Tibial artery (tissue), 4 donors: ENCODE measurements at regions not wholly inside any gene's neighbourhood (a gene's known extent, or its start where the extent isn't known, plus 50 kb on each side); places are given as distances from the start of the nearest gene placed in this dataset.

Source experiments
- DNase-seq, 2 donors: peaks; one replicate each; pipeline ENCODE4 v3.0.0-alpha.2; 2019
- H3K27ac ChIP-seq, 2 donors: fragments of 200-600 bp; sonication (generic) in 1 of 2; 1 replicate in 1 of 2; 2 replicates in 1 of 2; pipeline ENCODE4 v1.5.1; 2018 to 2019; ENCODE audit warnings: mild to moderate bottlenecking in 1 of 2
- H3K27me3 ChIP-seq, 2 donors: fragments of 200-600 bp; sonication (generic) in 1 of 2; one replicate each; pipeline versions ENCODE4 v1.5.1 to v1.6.0; 2016 to 2019
- H3K36me3 ChIP-seq, 3 donors: fragments of 200-600 bp; sonication (generic) in 2 of 3; one replicate each; pipeline ENCODE4 v1.5.1; 2016 to 2019; ENCODE audit warnings: mild to moderate bottlenecking in 2 of 3
- H3K4me1 ChIP-seq, 4 donors: fragments of 200-600 bp; sonication (generic) in 2 of 4; 1 replicate in 3 of 4; 2 replicates in 1 of 4; pipeline ENCODE4 v1.5.1; 2016 to 2019
- H3K4me3 ChIP-seq, 2 donors: fragments of 200-600 bp; sonication (generic) in 1 of 2; 1 replicate in 1 of 2; 2 replicates in 1 of 2; pipeline ENCODE4 v1.5.1; 2018 to 2019; ENCODE audit warnings: mild to moderate bottlenecking in 2 of 2
- H3K9me3 ChIP-seq, 3 donors: fragments of 200-600 bp; sonication (generic) in 1 of 3; one replicate each; pipeline ENCODE4 v1.5.1; 2016 to 2019
- intact Hi-C: fragments of 100-400 bp; cut with DNase I; formaldehyde crosslinking; loops from one replicate; pipeline ENCODE4 v1.15.0; 2023; ENCODE audit warnings: low total_unique reads
- TF ChIP-seq, protein P1 (sequence below), 2 experiments: fragments of 200-600 bp in 1 of 2; fragments of 450-650 bp in 1 of 2; IDR thresholded peaks; one replicate each; pipeline ENCODE4 v1.5.1; 2017 to 2019; ENCODE audit warnings: antibody characterized with exemption in 2 of 2, mild to moderate bottlenecking in 1 of 2, moderate library complexity in 1 of 2

DNA sequence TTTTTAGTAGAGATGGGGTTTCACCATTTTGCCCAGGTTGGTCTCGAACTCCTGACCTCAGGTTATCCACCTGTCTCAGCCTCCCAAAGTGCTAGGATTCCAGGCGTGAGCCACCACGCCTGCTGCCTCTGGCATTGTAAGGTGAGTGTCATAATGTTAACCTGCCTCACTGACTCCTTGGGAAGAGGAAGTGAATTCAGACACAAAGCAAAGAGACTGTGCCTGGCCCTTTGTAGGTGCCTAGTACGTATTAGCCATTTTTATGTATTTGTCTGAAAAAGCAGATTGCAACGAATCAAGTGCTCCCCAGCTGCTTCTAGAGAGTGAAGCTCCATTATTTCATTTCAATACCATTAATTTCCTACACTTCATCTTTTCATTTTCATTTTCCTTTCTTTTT, 260.5 kb downstream of the SAMD5 start:
- no peaks in the 10 kb centered on the region for H3K27me3 ChIP-seq
- intact Hi-C loops: no loop called here
- no peak overlapping the region for H3K27ac ChIP-seq
- DNase-seq: no peak
- no peaks in the 10 kb centered on the region for H3K4me1 ChIP-seq
- H3K4me3 ChIP-seq: no peak overlapping the region
- TF ChIP-seq, protein P1, sequence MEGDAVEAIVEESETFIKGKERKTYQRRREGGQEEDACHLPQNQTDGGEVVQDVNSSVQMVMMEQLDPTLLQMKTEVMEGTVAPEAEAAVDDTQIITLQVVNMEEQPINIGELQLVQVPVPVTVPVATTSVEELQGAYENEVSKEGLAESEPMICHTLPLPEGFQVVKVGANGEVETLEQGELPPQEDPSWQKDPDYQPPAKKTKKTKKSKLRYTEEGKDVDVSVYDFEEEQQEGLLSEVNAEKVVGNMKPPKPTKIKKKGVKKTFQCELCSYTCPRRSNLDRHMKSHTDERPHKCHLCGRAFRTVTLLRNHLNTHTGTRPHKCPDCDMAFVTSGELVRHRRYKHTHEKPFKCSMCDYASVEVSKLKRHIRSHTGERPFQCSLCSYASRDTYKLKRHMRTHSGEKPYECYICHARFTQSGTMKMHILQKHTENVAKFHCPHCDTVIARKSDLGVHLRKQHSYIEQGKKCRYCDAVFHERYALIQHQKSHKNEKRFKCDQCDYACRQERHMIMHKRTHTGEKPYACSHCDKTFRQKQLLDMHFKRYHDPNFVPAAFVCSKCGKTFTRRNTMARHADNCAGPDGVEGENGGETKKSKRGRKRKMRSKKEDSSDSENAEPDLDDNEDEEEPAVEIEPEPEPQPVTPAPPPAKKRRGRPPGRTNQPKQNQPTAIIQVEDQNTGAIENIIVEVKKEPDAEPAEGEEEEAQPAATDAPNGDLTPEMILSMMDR (IDR thresholded peaks at IDR 0.05): no peak
- no peaks in the 10 kb centered on the region for H3K36me3 ChIP-seq
- H3K9me3 ChIP-seq: no peaks in the 10 kb centered on the region

DNA sequence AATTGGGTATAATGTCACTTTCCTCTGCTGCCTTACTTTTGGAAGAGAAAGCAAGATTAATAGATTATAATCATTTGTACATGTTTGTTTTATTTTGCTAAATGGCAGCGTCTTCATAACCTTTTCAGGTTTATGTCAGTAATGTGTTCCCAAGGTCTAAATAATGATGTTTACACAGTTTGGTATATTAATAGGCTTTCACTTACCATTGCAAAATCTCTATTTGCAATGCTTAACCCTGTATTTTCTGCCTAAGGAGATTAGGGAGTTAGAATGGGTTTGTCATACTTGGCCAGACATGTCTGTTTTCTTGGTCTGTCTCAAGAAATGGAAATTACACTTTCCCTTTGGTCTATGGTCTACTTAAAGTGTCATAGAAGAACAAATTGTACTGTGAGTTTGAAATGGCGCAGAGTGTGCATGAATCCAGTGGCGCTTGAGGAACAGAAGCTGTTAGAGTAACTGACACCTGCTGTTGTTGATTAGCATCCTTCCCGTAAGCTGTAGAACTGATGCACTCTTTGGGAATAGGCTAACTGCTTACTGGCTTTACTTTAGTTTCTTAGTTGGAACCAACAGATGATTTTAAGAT, 261.1 kb downstream of the SAMD5 start:
- Histone ChIP-seq H3K27ac (no peak overlapping the region), H3K9me3 (no peaks in the 10 kb centered on the region), H3K27me3 (no peaks in the 10 kb centered on the region), H3K4me1 (no peaks in the 10 kb centered on the region), H3K4me3 (no peak overlapping the region), H3K36me3 (no peaks in the 10 kb centered on the region)
- intact Hi-C loops: no loop called here
- TF ChIP-seq, protein P1 (IDR thresholded peaks at IDR 0.05): no peak
- no peak for DNase-seq

DNA sequence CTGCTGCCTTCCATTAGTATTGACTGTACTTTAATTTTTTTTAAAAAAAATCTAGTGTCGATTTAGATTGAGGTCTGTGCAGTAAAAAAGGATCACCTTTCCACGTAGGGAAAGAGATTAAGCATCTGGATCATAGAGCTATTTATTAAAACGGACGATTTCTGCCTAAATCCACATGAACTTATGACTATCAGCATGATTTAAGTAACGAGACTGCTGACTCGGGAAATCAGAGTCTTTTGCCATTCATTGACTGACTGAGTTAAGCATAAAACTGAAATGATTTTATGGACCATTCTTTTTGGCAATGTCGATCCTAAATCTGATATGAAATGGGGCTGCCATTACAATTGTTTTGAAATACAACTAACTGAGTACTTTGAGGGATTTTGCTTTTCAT, 261.7 kb downstream of the SAMD5 start:
- Histone ChIP-seq H3K27me3 (no peaks in the 10 kb centered on the region), H3K4me1 (no peaks in the 10 kb centered on the region), H3K36me3 (no peaks in the 10 kb centered on the region), H3K27ac (no peak overlapping the region), H3K9me3 (no peaks in the 10 kb centered on the region), H3K4me3 (no peak overlapping the region)
- intact Hi-C loops: no loop called here
- DNase-seq: no peak
- TF ChIP-seq, protein P1 (IDR thresholded peaks at IDR 0.05): no peak

DNA sequence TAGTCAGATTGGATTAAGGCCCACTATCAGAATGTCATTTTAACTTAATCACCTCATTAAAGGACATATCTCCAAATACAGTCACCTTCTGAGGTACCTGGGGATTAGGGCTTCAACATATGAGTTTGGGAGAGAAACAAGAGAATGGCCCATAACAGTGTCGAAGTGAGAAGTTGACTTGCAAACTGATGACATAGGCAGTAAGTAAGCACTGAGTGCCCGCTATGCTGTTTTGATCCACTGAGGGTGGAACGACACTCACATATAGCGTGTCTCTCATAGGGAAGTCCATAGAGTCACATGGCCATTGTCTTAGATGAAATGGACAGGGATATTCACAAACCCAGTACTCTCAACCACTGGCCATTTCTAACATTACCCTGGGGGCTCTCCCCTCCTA, 264.2 kb downstream of the SAMD5 start:
- TF ChIP-seq, protein P1 (IDR thresholded peaks at IDR 0.05): no peak
- Histone ChIP-seq H3K9me3 (no peaks in the 10 kb centered on the region), H3K36me3 (no peaks in the 10 kb centered on the region), H3K4me1 (no peaks in the 10 kb centered on the region), H3K27me3 (no peaks in the 10 kb centered on the region), H3K27ac (no peak overlapping the region), H3K4me3 (no peak overlapping the region)
- intact Hi-C loops: no loop called here
- DNase-seq: no peak

DNA sequence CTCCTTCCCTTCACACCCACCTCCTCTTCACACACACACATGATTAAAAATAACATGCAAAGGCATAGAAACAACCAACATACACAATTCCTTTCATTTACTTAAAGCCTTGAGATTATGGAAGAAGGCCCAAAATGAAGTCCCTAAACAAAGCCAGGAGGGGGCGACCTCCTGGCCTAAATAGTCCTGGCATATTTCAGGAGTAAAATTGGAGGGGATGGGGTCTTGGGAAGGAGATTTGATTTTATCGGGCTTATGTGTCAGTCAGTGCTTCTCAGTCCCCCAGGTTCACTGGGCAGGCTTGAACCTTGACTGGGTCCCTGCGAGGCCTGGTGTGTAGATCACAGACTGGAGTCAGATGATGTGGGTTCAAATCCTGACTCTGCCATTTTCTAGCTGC, 266.4 kb downstream of the SAMD5 start:
- Histone ChIP-seq H3K4me3 (no peak overlapping the region), H3K27ac (no peak overlapping the region), H3K4me1 (no peaks in the 10 kb centered on the region), H3K27me3 (no peaks in the 10 kb centered on the region), H3K36me3 (no peaks in the 10 kb centered on the region), H3K9me3 (no peaks in the 10 kb centered on the region)
- TF ChIP-seq, protein P1 (IDR thresholded peaks at IDR 0.05): no peak
- no peak for DNase-seq
- intact Hi-C loops: no loop called here
